IMR-90 (cell line): ENCODE measurements at regions not wholly inside any gene's neighbourhood (a gene's known extent, or its start where the extent isn't known, plus 50 kb on each side); places are given as distances from the start of the nearest gene placed in this dataset.

Source experiments
- ATAC-seq: fragments of 200-7000 bp; cut with Tn5 transposase; 2 replicates; pipeline ENCODE4 v1.9.1; 2020; ENCODE audit warnings: low read depth, mild to moderate bottlenecking, moderate library complexity
- BruUV-seq: library from RNA; stranded (reverse); fragments of 400-500 nt; replicated peaks from 2 replicates; lab custom pipeline; 2021; lab: Mats Ljungman, UMichigan
- CTCF ChIA-PET: fragments of 300-600 bp; formaldehyde crosslinking; extraction: SDS; loops from one replicate; lab custom pipeline; 2021; ENCODE audit warnings: antibody characterized with exemption; lab: Yijun Ruan, JAX
- POLR2A ChIA-PET: fragments of 300-600 bp; sonication (Branson Sonifier 250); formaldehyde crosslinking; loops from one replicate; lab custom pipeline; 2022; ENCODE audit warnings: antibody characterized with exemption; ENCODE audit not compliant: unreplicated experiment; lab: Charles Lee
- DNase-seq: peaks from one replicate; pipeline ENCODE4 v3.0.0; 2013
- H2AFZ ChIP-seq: replicated peaks from 2 replicates; pipeline ENCODE3; 2013; ENCODE audit warnings: low read length, mild to moderate bottlenecking; ENCODE audit not compliant: poor library complexity
- H2AK5ac ChIP-seq: 2 replicates; pipeline ENCODE4 v1.6.1; 2013; ENCODE audit warnings: low read depth, low read length, inconsistent platforms
- H2AK9ac ChIP-seq: replicated peaks from 2 replicates; pipeline ENCODE3; 2013; ENCODE audit warnings: mild to moderate bottlenecking, low read depth, low read length, moderate library complexity; ENCODE audit not compliant: poor library complexity
- H2BK120ac ChIP-seq: 2 replicates; pipeline ENCODE4 v1.6.1; 2013; ENCODE audit warnings: low read depth, low read length, inconsistent platforms
- H2BK15ac ChIP-seq: 3 replicates; pipeline ENCODE4 v1.6.1; 2013; ENCODE audit warnings: low read depth, low read length, inconsistent platforms
- H2BK20ac ChIP-seq: 2 replicates; pipeline ENCODE4 v1.6.1; 2013; ENCODE audit warnings: low read depth, mild to moderate bottlenecking, inconsistent platforms, low read length, moderate library complexity
- H2BK5ac ChIP-seq: 2 replicates; pipeline ENCODE4 v1.6.1; 2013; ENCODE audit warnings: mild to moderate bottlenecking, low read depth, low read length, inconsistent platforms; ENCODE audit not compliant: poor library complexity, severe bottlenecking
- H3K14ac ChIP-seq: replicated peaks from 2 replicates; pipeline ENCODE4 v1.6.1; 2013; ENCODE audit warnings: low read depth, low read length, inconsistent platforms
- H3K18ac ChIP-seq: 2 replicates; pipeline ENCODE4 v1.6.1; 2013; ENCODE audit warnings: low read depth, low read length, control low read depth
- H3K23ac ChIP-seq: 2 replicates; pipeline ENCODE4 v1.6.1; 2013; ENCODE audit warnings: low read depth, low read length, inconsistent platforms
- H3K27ac ChIP-seq: 2 replicates; pipeline ENCODE4 v1.5.1; 2013; ENCODE audit warnings: mild to moderate bottlenecking, control low read depth, low read length; ENCODE audit not compliant: insufficient read depth
- H3K27me3 ChIP-seq: 2 replicates; pipeline ENCODE4 v1.6.1; 2013; ENCODE audit warnings: low read length; ENCODE audit not compliant: control insufficient read depth, insufficient read depth
- H3K36me3 ChIP-seq: 2 replicates; pipeline ENCODE4 v1.6.1; 2013; ENCODE audit warnings: low read length, mixed read lengths; ENCODE audit not compliant: control insufficient read depth, insufficient read depth
- H3K4ac ChIP-seq: 2 replicates; pipeline ENCODE4 v1.6.1; 2013; ENCODE audit warnings: low read depth, low read length, inconsistent platforms
- H3K4me1 ChIP-seq: 2 replicates; pipeline ENCODE4 v1.6.1; 2013; ENCODE audit warnings: low read length, mixed read lengths; ENCODE audit not compliant: control insufficient read depth, insufficient read depth
- H3K4me2 ChIP-seq: 2 replicates; pipeline ENCODE4 v1.6.1; 2013; ENCODE audit warnings: low read depth, mild to moderate bottlenecking, control low read depth, low read length, moderate library complexity
- H3K4me3 ChIP-seq: 2 replicates; pipeline ENCODE4 v1.5.1; 2013; ENCODE audit warnings: low read depth, mild to moderate bottlenecking, control low read depth, low read length, moderate library complexity; ENCODE audit not compliant: insufficient read depth
- H3K56ac ChIP-seq: 2 replicates; pipeline ENCODE4 v1.6.1; 2013; ENCODE audit warnings: low read length, inconsistent platforms; ENCODE audit not compliant: insufficient read depth; ENCODE audit errors: extremely low read depth
- H3K79me1 ChIP-seq, 2 experiments: 2 replicates each; pipeline ENCODE4 v1.6.1; 2013; ENCODE audit warnings: low read length in 2 of 2, inconsistent platforms in 1 of 2, low read depth in 1 of 2
- H3K9ac ChIP-seq: 2 replicates; pipeline ENCODE4 v1.6.1; 2013; ENCODE audit warnings: low read depth, low read length, control low read depth
- H3K9me1 ChIP-seq: 2 replicates; pipeline ENCODE4 v1.6.1; 2013; ENCODE audit warnings: low read length, inconsistent platforms; ENCODE audit not compliant: insufficient read depth
- H3K9me3 ChIP-seq: 2 replicates; pipeline ENCODE4 v1.6.1; 2013; ENCODE audit warnings: low read length; ENCODE audit not compliant: control insufficient read depth, insufficient read depth
- H4K20me1 ChIP-seq: 2 replicates; pipeline ENCODE4 v1.6.1; 2013; ENCODE audit warnings: low read length, inconsistent platforms; ENCODE audit not compliant: insufficient read depth
- H4K5ac ChIP-seq: 2 replicates; pipeline ENCODE4 v1.6.1; 2013; ENCODE audit warnings: mild to moderate bottlenecking, low read depth, low read length, control low read depth
- H4K8ac ChIP-seq, 2 experiments: 2 replicates each; pipeline ENCODE4 v1.6.1; 2013; ENCODE audit warnings: low read depth in 2 of 2, low read length in 2 of 2, control low read depth in 1 of 2, inconsistent platforms in 1 of 2
- H4K91ac ChIP-seq: 2 replicates; pipeline ENCODE4 v1.6.1; 2013; ENCODE audit warnings: low read depth, low read length, inconsistent platforms; ENCODE audit not compliant: insufficient read depth
- BHLHE40 ChIP-seq: fragments of 150-350 bp; IDR thresholded peaks from 2 replicates; pipeline ENCODE4 v1.6.1; 2016; ENCODE audit warnings: mild to moderate bottlenecking, low read depth, low read length
- CHD1 ChIP-seq: IDR thresholded peaks from 2 replicates; pipeline ENCODE4 v1.6.1; 2012; ENCODE audit warnings: low read depth, low read length, improper control_type of control experiment
- FOS ChIP-seq: fragments of 150-350 bp; IDR thresholded peaks from 2 replicates; pipeline ENCODE4 v1.6.1; 2016; ENCODE audit warnings: low read depth, low read length
- MAFK ChIP-seq: IDR thresholded peaks from 2 replicates; pipeline ENCODE4 v1.6.1; 2012; ENCODE audit warnings: low read depth, low read length, improper control_type of control experiment
- MAZ ChIP-seq: IDR thresholded peaks from 2 replicates; pipeline ENCODE4 v1.6.1; 2012; ENCODE audit warnings: low read depth, mild to moderate bottlenecking, low read length, improper control_type of control experiment, moderate library complexity, borderline replicate concordance
- MXI1 ChIP-seq: IDR thresholded peaks from 2 replicates; pipeline ENCODE4 v1.6.1; 2012; ENCODE audit warnings: low read depth, mild to moderate bottlenecking, low read length, moderate library complexity, borderline replicate concordance
- NFE2L2 ChIP-seq: fragments of 150-350 bp; IDR thresholded peaks from 2 replicates; pipeline ENCODE4 v1.6.1; 2016; ENCODE audit warnings: low read depth, mild to moderate bottlenecking, low read length
- POLR2A ChIP-seq: IDR thresholded peaks from 2 replicates; pipeline ENCODE4 v1.6.1; 2012; ENCODE audit warnings: mild to moderate bottlenecking, low read depth, low read length
- RFX5 ChIP-seq: IDR thresholded peaks from 2 replicates; pipeline ENCODE4 v1.8.0; 2012; ENCODE audit warnings: low read depth, mild to moderate bottlenecking, low read length, moderate library complexity
- WGBS, 2 experiments: methylation state at CpG; one replicate each; pipeline versions ENCODE4 v1.1.5 to v1.1.7; 2013; ENCODE audit warnings: missing lambda C conversion rate in 2 of 2; ENCODE audit not compliant: insufficient read length in 1 of 2; ENCODE audit errors: extremely low coverage in 2 of 2; 5-methylcytosine and 5-hydroxymethylcytosine counted together
- dilution Hi-C: fragments of 300-500 bp; cut with HindIII; formaldehyde crosslinking; loops from one replicate; pipeline ENCODE4 v1.14.3; 2018; ENCODE audit warnings: low sequenced_read_pairs; ENCODE audit not compliant: unreplicated experiment
- in situ Hi-C: fragments of 300-500 bp; cut with MboI; formaldehyde crosslinking; loops from 3 replicates; pipeline ENCODE4 v1.14.3; 2019; ENCODE audit warnings: low sequenced_read_pairs, inconsistent platforms, mixed read lengths
- intact Hi-C: fragments of 100-400 bp; cut with micrococcal nuclease; formaldehyde crosslinking; loops from 2 replicates; pipeline ENCODE4 v1.10.0; 2022
- TF ChIP-seq, protein P1 (sequence below): fragments of 150-350 bp; IDR thresholded peaks from 2 replicates; pipeline ENCODE4 v1.6.1; 2017; ENCODE audit warnings: mild to moderate bottlenecking, antibody characterized with exemption, low read length, low read depth
- TF ChIP-seq, protein P2 (sequence below): fragments of 150-350 bp; IDR thresholded peaks from 2 replicates; pipeline ENCODE4 v1.6.1; 2016; ENCODE audit warnings: low read depth, mild to moderate bottlenecking, low read length, moderate library complexity, borderline replicate concordance

DNA sequence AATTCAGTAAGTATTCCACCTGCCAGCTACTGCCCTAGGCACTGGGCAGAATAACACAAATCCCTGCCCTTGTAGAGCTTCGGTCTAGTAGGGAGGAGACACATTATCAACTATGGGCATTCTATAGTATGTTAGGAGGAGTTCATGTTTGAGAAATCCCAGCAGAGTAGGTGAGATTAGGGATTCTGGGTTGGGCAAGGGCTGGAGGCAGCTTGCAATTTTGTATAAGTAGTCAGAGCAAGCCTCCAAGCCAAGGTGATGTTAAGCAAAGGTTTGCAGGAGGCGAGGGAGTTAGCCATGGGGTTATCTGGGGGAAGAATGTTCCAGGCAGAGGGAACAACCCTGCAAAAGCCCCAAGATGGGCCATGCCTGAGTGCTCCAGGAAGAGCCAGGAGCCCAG, 187.9 kb upstream of the HS6ST1 start:
- Histone ChIP-seq H2BK120ac (no peak overlapping the region), H3K4ac (no peak overlapping the region), H2BK5ac (no peak overlapping the region), H2AK9ac (no peak overlapping the region), H3K18ac (no peak overlapping the region), H2AK5ac (no peak overlapping the region), H2BK15ac (no peak overlapping the region), H3K9me1 (peaks cover 3% of the 10 kb centered on the region; the same call in 1 of the 2 replicates), H3K27me3 (peaks cover 7% of the 10 kb centered on the region; the same call in 1 of the 2 replicates), H3K23ac (no peak overlapping the region), H2AFZ (no peak overlapping the region), H3K9me3 (no peaks in the 10 kb centered on the region), H3K9ac (no peak overlapping the region), H3K4me3 (no peak overlapping the region), H4K20me1 (no peaks in the 10 kb centered on the region), H3K36me3 (no peaks in the 10 kb centered on the region), H3K4me2 (no peak overlapping the region), H3K4me1 (no peaks in the 10 kb centered on the region; the same call in 1 of the 2 replicates), H4K5ac (no peak overlapping the region), H4K8ac (no peak overlapping the region), H3K79me1 (no peaks in the 10 kb centered on the region), H3K14ac (no peak overlapping the region), H3K27ac (no peak overlapping the region), H4K91ac (no peak overlapping the region), H2BK20ac (no peak overlapping the region), H3K56ac (no peak overlapping the region)
- ATAC-seq, result no peak
- CTCF ChIA-PET, result no interaction called here
- no peak for TF ChIP-seq CHD1
- TF ChIP-seq, protein P1, sequence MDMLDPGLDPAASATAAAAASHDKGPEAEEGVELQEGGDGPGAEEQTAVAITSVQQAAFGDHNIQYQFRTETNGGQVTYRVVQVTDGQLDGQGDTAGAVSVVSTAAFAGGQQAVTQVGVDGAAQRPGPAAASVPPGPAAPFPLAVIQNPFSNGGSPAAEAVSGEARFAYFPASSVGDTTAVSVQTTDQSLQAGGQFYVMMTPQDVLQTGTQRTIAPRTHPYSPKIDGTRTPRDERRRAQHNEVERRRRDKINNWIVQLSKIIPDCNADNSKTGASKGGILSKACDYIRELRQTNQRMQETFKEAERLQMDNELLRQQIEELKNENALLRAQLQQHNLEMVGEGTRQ, result no peak
- TF ChIP-seq POLR2A, result no peak
- no peak for TF ChIP-seq NFE2L2
- no peak for TF ChIP-seq MXI1
- TF ChIP-seq FOS, result no peak
- no peak for TF ChIP-seq BHLHE40
- TF ChIP-seq MAZ, result no peak
- no peak for TF ChIP-seq MAFK
- TF ChIP-seq, protein P2, sequence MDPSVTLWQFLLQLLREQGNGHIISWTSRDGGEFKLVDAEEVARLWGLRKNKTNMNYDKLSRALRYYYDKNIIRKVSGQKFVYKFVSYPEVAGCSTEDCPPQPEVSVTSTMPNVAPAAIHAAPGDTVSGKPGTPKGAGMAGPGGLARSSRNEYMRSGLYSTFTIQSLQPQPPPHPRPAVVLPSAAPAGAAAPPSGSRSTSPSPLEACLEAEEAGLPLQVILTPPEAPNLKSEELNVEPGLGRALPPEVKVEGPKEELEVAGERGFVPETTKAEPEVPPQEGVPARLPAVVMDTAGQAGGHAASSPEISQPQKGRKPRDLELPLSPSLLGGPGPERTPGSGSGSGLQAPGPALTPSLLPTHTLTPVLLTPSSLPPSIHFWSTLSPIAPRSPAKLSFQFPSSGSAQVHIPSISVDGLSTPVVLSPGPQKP, result no peak
- TF ChIP-seq RFX5, result no peak
- in situ Hi-C loops, result no loop called here
- intact Hi-C loops, result no loop called here
- no peak for DNase-seq
- no CpG with 5 or more reads among the region's 2 CpGs for WGBS, 2 experiments
- dilution Hi-C loops, result no loop called here
- BruUV-seq, result no TSS peak
- POLR2A ChIA-PET, result no interaction called here
